Chondrocyte (in vitro differentiated cells): ENCODE measurements at regions not wholly inside any gene's neighbourhood (a gene's known extent, or its start where the extent isn't known, plus 50 kb on each side); places are given as distances from the start of the nearest gene placed in this dataset.

Experiments
- DNase-seq: peaks from one replicate; pipeline ENCODE4 v3.0.0; 2021; ENCODE audit warnings: mixed read lengths, low spot score
- H3K27ac Mint-ChIP-seq: one replicate; pipeline ENCODE4 v1.8.0; 2021; ENCODE audit warnings: mild to moderate bottlenecking, moderate library complexity, mixed read lengths; ENCODE audit not compliant: unreplicated experiment
- H3K27me3 Mint-ChIP-seq: 2 replicates; pipeline ENCODE4 v1.8.0; 2021; ENCODE audit warnings: low read depth, mixed read lengths
- H3K36me3 Mint-ChIP-seq: 2 replicates; pipeline ENCODE4 v1.8.0; 2021; ENCODE audit warnings: low read depth, mixed read lengths
- H3K4me1 Mint-ChIP-seq: 2 replicates; pipeline ENCODE4 v1.8.0; 2021; ENCODE audit warnings: low read depth, mild to moderate bottlenecking, mixed read lengths
- H3K4me3 Mint-ChIP-seq: one replicate; pipeline ENCODE4 v1.8.0; 2021; ENCODE audit warnings: mild to moderate bottlenecking, moderate library complexity, mixed read lengths; ENCODE audit not compliant: unreplicated experiment
- H3K9me3 Mint-ChIP-seq: 2 replicates; pipeline ENCODE4 v1.8.0; 2021; ENCODE audit warnings: low read depth, mixed read lengths
- CTCF ChIP-seq: fragments of 200-600 bp; sonication (generic); IDR thresholded peaks from 2 replicates; pipeline ENCODE4 v1.5.0; 2021; ENCODE audit warnings: antibody characterized with exemption, mild to moderate bottlenecking, moderate library complexity

DNA sequence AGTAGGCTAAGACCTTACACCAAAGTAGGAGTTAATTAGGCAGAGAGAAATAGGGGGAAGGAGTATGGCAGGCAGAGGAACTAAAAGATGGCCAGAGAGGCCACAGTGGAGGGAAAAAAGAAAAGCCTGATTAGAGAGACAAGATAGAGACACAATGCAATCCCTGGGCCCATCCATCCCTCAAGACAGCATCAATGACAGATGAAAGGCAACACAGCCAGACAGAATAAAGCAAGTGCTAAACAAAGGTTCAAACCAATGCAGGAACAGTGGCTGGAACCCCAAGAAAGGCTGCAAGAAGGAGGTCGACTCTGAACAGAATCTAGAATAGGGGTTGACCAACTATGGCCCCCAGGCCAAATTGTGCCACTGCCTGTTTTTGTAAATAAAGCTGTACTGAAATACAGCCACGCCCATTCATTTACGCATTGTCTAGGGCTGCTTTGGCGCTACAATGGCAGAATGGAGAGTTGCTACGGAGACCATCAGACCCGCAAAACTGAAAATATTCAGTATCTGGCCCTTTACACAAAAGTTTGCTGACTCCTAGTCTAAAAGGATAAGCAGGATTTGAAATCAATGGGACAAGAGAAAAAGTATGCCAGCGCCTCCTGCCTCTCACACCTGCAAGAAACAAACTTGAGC, 473.3 kb upstream of the PSMD7 start:
- TF ChIP-seq CTCF = no peak
- no peak for DNase-seq
- H3K27me3 Mint-ChIP-seq = peaks cover 10% of the 10 kb centered on the region
- no peaks in the 10 kb centered on the region for H3K36me3 Mint-ChIP-seq
- peaks cover 3% of the 10 kb centered on the region for H3K9me3 Mint-ChIP-seq
- H3K27ac Mint-ChIP-seq = no peak overlapping the region
- no peak overlapping the region for H3K4me3 Mint-ChIP-seq
- H3K4me1 Mint-ChIP-seq = no peaks in the 10 kb centered on the region

- H3K36me3 Mint-ChIP-seq = no peaks in the 10 kb centered on the region
- no peaks in the 10 kb centered on the region for H3K4me1 Mint-ChIP-seq
- DNase-seq = no peak
- peaks cover 6% of the 10 kb centered on the region for H3K27me3 Mint-ChIP-seq
- no peak for TF ChIP-seq CTCF
- no peak overlapping the region for H3K27ac Mint-ChIP-seq
- no peak overlapping the region for H3K4me3 Mint-ChIP-seq
- H3K9me3 Mint-ChIP-seq = peaks cover 3% of the 10 kb centered on the region
Measured at GRCh38 chr16:73817526-73818324, 478.9 kb upstream of the PSMD7 start.

DNA sequence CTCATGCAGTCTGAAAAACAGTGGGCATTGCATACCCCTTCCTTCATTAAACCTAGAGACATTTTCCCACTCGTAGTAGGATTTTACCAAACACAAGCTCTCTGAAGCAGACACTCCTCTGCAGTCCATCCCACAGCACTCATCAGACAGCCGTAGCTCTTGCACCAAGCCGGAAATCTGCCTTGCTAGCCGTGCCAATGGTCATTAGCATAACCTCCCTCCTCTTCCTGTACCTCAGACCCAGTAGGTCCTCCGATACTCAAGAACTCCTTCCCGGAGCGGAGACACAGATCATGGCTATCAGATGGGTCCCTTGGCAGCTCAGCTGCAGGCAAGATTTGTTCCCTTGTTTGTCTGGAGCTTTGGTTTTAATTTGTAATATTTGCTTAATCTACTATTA, 483.1 kb upstream of the PSMD7 start:
- H3K36me3 Mint-ChIP-seq = no peaks in the 10 kb centered on the region
- no peak overlapping the region for H3K27ac Mint-ChIP-seq
- peaks cover 8% of the 10 kb centered on the region for H3K27me3 Mint-ChIP-seq
- no peak overlapping the region for H3K4me3 Mint-ChIP-seq
- DNase-seq = no peak
- no peak for TF ChIP-seq CTCF
- H3K4me1 Mint-ChIP-seq = no peaks in the 10 kb centered on the region
- no peaks in the 10 kb centered on the region for H3K9me3 Mint-ChIP-seq

GRCh38 chr16:73804456-73804855, 492.2 kb upstream of the PSMD7 start:
- no peak for DNase-seq
- no peaks in the 10 kb centered on the region for H3K9me3 Mint-ChIP-seq
- peaks cover 12% of the 10 kb centered on the region for H3K27me3 Mint-ChIP-seq
- no peak overlapping the region for H3K27ac Mint-ChIP-seq
- no peak overlapping the region for H3K4me3 Mint-ChIP-seq
- TF ChIP-seq CTCF = no peak
- H3K4me1 Mint-ChIP-seq = no peaks in the 10 kb centered on the region
- H3K36me3 Mint-ChIP-seq = no peaks in the 10 kb centered on the region

GRCh38 chr16:73798471-73798870, 498.1 kb upstream of the PSMD7 start:
- no peak for DNase-seq
- Mint-ChIP-seq H3K36me3 (peaks cover under 1% of the 10 kb centered on the region), H3K4me1 (peaks cover 10% of the 10 kb centered on the region), H3K27ac (no peak overlapping the region), H3K27me3 (peaks cover 14% of the 10 kb centered on the region), H3K9me3 (no peaks in the 10 kb centered on the region), H3K4me3 (no peak overlapping the region)
- no peak for TF ChIP-seq CTCF
